C4-2B (cell line): ENCODE measurements at regions not wholly inside any gene's neighbourhood (a gene's known extent, or its start where the extent isn't known, plus 50 kb on each side); places are given as distances from the start of the nearest gene placed in this dataset.

ENCODE experiments used
- H3K27ac ChIP-seq: fragments of 450-650 bp; 2 replicates; pipeline ENCODE4 v1.5.1; 2017
- ZFX ChIP-seq: fragments of 450-650 bp; IDR thresholded peaks from 2 replicates; pipeline ENCODE4 v1.6.1; 2017
- TF ChIP-seq, protein P1 (sequence below): fragments of 450-650 bp; conservative IDR thresholded peaks from 2 replicates; pipeline ENCODE4 v1.5.1; 2017; ENCODE audit warnings: mild to moderate bottlenecking

DNA sequence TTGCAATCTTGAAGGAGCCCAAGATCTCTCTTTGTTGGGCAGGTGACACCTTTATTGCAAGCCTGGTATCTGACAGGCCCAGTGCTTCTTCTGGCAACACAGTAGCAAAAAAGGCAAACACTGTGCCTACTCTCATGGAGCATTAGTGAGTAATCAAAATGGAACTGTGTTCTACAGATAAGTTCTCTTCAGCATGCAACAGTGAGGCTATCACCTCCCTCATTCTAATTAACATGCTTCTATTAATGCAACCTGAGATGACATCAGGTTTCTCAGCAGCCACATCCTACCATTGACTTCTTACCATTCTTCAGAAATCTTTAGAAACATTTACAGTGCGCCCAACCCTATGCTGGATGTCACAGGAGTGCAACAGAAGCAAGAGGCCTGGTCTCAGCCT lies 77.9 kb upstream of the KCNMA1 start:
- no peak for TF ChIP-seq ZFX
- TF ChIP-seq, protein P1, sequence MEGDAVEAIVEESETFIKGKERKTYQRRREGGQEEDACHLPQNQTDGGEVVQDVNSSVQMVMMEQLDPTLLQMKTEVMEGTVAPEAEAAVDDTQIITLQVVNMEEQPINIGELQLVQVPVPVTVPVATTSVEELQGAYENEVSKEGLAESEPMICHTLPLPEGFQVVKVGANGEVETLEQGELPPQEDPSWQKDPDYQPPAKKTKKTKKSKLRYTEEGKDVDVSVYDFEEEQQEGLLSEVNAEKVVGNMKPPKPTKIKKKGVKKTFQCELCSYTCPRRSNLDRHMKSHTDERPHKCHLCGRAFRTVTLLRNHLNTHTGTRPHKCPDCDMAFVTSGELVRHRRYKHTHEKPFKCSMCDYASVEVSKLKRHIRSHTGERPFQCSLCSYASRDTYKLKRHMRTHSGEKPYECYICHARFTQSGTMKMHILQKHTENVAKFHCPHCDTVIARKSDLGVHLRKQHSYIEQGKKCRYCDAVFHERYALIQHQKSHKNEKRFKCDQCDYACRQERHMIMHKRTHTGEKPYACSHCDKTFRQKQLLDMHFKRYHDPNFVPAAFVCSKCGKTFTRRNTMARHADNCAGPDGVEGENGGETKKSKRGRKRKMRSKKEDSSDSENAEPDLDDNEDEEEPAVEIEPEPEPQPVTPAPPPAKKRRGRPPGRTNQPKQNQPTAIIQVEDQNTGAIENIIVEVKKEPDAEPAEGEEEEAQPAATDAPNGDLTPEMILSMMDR = no peak
- no peak overlapping the region for H3K27ac ChIP-seq

DNA sequence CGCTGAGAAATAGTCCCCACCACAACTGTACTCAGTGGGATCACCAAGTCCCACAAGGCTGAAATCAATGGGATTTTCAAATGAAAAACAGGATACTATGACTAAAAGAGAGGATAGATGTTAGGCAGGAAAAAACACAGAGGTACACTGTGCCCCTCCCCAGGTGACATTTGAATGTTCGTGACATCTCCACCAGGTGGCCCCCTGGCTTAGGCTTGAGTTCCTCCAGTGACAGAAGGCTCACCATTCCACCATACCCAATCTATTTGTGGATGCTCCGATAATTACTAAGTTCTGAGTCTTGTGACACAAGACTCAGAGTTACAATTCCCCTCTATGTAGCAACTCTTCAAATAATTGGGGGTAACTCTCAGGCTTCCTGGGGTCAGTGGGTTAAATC lies 77.5 kb upstream of the KCNMA1 start:
- H3K27ac ChIP-seq = no peak overlapping the region
- TF ChIP-seq, protein P1 = peak; percentile 67
- TF ChIP-seq ZFX = no peak

DNA sequence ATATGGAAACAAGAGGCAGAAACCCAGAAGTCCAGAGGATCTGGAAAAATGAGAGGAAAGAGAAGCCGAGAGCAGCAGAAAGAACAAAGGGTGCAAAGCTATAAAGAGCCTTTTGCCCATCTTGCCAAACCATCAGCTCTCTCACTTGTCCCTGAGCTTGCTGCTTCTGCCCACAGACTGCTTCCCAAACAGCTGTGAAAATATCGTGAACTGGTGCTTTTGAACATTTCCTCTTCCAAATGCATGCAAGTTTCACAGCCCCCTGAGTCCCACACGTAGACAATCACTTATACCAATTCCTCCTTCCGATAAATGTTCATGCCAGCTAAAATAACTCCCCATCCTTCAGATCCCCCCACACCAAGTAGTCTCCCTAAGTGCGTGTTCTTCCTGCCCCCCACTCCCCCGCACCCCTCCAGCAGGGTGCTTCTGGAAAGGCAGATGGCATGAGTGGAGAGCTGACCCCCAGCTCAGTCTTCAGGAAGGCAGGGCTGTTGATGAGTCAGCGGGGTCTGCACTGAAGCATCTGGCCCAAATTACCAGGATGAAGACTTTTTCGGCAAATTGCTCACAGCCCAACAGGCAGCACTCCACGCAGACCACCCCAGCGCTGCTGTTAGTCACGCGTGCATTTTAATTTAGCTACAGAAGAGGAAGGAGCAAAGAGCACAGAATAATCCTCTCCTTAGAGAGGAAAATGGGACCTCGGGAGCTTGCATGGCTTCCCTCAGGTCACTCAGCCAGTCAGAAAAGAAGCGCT lies 76.1 kb upstream of the KCNMA1 start:
- TF ChIP-seq ZFX = no peak
- TF ChIP-seq, protein P1 = no peak
- no peak overlapping the region for H3K27ac ChIP-seq

DNA sequence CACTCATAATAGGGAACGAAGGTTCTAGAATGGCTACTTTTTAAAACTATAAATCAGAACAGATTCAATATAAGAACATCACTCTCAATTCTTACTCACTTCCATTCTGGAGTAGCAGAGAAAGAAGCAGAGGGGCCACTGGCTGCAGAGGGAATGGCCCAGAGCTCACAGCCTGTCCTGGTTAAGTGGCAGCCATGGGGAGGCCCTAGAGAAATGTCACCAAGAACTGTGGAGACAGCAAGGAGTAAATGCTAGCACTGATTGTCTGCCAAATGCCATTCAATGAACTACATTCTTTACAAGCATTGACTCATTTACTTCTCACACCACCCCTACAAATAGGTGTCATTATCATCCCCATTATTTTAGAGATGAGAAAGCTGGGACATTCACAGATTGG lies 74.6 kb upstream of the KCNMA1 start:
- TF ChIP-seq, protein P1 = no peak
- TF ChIP-seq ZFX = no peak
- H3K27ac ChIP-seq = no peak overlapping the region

DNA sequence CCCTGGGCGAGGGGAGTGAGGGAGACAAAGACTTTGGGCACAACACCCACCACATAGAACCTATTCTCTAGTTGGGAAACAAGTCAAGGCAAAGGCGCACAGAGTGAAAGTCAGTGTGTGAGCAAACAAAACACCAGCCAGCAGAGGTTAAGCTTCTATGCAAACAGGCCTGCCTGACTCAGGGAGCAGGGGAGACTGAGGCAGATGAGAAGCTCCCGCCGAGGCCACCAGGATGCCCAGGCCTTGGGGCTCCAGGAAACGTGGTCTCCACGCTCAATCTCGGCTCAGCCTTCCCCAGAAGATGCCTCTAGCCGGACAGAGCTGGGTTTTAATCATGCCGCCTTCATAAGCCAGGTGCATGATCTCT lies 74.1 kb upstream of the KCNMA1 start:
- no peak overlapping the region for H3K27ac ChIP-seq
- TF ChIP-seq, protein P1 = peak; percentile 74
- TF ChIP-seq ZFX = no peak

DNA sequence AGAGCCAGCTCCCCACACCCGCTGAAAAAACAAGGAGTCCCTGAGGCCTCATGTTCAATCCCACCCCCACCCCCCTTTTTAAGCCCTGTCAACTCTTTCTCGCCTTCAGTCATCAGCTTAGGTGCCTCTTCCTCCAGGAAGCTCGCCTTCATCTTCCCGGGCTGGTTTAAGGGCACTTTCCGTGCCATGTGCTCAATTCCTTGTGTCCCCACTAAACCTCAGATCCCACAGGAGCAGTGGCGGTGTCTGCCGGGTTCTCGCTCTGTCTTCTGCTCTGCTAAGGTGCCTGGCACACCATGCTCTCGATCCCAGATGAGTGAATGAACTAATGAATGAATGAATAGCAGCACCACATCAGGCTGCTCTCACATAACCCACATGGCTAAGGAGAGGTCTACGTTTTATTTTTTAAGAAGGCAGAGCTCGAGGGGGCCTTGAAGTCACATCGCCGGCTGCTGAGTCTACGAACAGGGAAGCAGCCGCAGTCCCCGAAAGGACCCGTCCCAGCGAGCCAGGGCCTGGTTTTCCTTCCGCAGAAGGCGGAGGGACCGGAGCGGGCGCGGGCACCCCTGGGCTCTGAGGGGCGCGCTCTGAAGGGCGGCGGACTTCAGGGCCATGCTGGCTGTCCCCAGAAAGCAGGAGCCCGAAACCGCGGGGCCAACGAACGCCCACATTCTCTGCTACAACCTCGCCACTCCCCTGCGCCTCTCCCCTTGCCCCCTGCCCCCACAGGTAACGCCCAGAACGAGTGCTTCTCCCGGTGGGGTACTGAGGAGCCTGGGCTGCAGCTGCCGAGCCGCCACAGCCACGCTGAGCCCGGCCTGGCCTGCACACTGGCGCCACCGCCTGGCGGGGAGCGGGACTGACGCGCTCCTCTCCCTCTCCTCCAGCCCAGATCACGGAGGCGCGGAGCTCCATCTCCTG lies 73.4 kb upstream of the KCNMA1 start:
- no peak overlapping the region for H3K27ac ChIP-seq
- no peak for TF ChIP-seq ZFX
- TF ChIP-seq, protein P1 = peak; percentile 99

DNA sequence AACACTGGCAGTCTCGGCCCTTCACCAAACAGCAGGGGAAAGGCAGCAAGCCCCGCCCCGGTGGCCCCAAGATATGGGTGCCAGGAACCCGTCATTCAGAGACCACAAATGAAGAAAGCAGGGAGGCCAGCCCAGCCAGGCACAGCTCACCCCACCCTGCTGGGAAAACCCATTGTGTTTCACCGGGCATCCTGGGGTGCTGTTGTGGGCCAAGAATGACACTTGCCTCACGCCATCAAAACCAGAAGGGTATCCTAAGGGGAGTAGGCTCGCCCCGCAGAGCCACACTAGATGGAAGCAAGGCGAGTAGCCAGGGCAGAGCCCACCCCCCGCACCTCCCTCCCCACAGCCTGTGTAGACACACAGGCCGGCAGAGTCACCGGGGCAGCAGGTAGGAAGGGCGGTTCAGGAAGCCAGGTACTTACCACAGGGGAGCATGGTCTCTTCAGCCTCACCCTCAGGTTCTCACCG lies 72.5 kb upstream of the KCNMA1 start:
- TF ChIP-seq ZFX = no peak
- TF ChIP-seq, protein P1 = no peak
- no peak overlapping the region for H3K27ac ChIP-seq
